IMR-90 (cell line): ENCODE measurements at regions not wholly inside any gene's neighbourhood (a gene's known extent, or its start where the extent isn't known, plus 50 kb on each side); places are given as distances from the start of the nearest gene placed in this dataset.

Experiments used
- ATAC-seq: fragments of 200-7000 bp; cut with Tn5 transposase; 2 replicates; pipeline ENCODE4 v1.9.1; 2020; ENCODE audit warnings: low read depth, mild to moderate bottlenecking, moderate library complexity
- BruUV-seq: library from RNA; stranded (reverse); fragments of 400-500 nt; replicated peaks from 2 replicates; lab custom pipeline; 2021; lab: Mats Ljungman, UMichigan
- CTCF ChIA-PET: fragments of 300-600 bp; formaldehyde crosslinking; extraction: SDS; loops from one replicate; lab custom pipeline; 2021; ENCODE audit warnings: antibody characterized with exemption; lab: Yijun Ruan, JAX
- POLR2A ChIA-PET: fragments of 300-600 bp; sonication (Branson Sonifier 250); formaldehyde crosslinking; loops from one replicate; lab custom pipeline; 2022; ENCODE audit warnings: antibody characterized with exemption; ENCODE audit not compliant: unreplicated experiment; lab: Charles Lee
- DNase-seq: peaks from one replicate; pipeline ENCODE4 v3.0.0; 2013
- H2AFZ ChIP-seq: replicated peaks from 2 replicates; pipeline ENCODE3; 2013; ENCODE audit warnings: low read length, mild to moderate bottlenecking; ENCODE audit not compliant: poor library complexity
- H2AK5ac ChIP-seq: 2 replicates; pipeline ENCODE4 v1.6.1; 2013; ENCODE audit warnings: low read depth, low read length, inconsistent platforms
- H2AK9ac ChIP-seq: replicated peaks from 2 replicates; pipeline ENCODE3; 2013; ENCODE audit warnings: mild to moderate bottlenecking, low read depth, low read length, moderate library complexity; ENCODE audit not compliant: poor library complexity
- H2BK120ac ChIP-seq: 2 replicates; pipeline ENCODE4 v1.6.1; 2013; ENCODE audit warnings: low read depth, low read length, inconsistent platforms
- H2BK15ac ChIP-seq: 3 replicates; pipeline ENCODE4 v1.6.1; 2013; ENCODE audit warnings: low read depth, low read length, inconsistent platforms
- H2BK20ac ChIP-seq: 2 replicates; pipeline ENCODE4 v1.6.1; 2013; ENCODE audit warnings: low read depth, mild to moderate bottlenecking, inconsistent platforms, low read length, moderate library complexity
- H2BK5ac ChIP-seq: 2 replicates; pipeline ENCODE4 v1.6.1; 2013; ENCODE audit warnings: mild to moderate bottlenecking, low read depth, low read length, inconsistent platforms; ENCODE audit not compliant: poor library complexity, severe bottlenecking
- H3K14ac ChIP-seq: replicated peaks from 2 replicates; pipeline ENCODE4 v1.6.1; 2013; ENCODE audit warnings: low read depth, low read length, inconsistent platforms
- H3K18ac ChIP-seq: 2 replicates; pipeline ENCODE4 v1.6.1; 2013; ENCODE audit warnings: low read depth, low read length, control low read depth
- H3K23ac ChIP-seq: 2 replicates; pipeline ENCODE4 v1.6.1; 2013; ENCODE audit warnings: low read depth, low read length, inconsistent platforms
- H3K27ac ChIP-seq: 2 replicates; pipeline ENCODE4 v1.5.1; 2013; ENCODE audit warnings: mild to moderate bottlenecking, control low read depth, low read length; ENCODE audit not compliant: insufficient read depth
- H3K27me3 ChIP-seq: 2 replicates; pipeline ENCODE4 v1.6.1; 2013; ENCODE audit warnings: low read length; ENCODE audit not compliant: control insufficient read depth, insufficient read depth
- H3K36me3 ChIP-seq: 2 replicates; pipeline ENCODE4 v1.6.1; 2013; ENCODE audit warnings: low read length, mixed read lengths; ENCODE audit not compliant: control insufficient read depth, insufficient read depth
- H3K4ac ChIP-seq: 2 replicates; pipeline ENCODE4 v1.6.1; 2013; ENCODE audit warnings: low read depth, low read length, inconsistent platforms
- H3K4me1 ChIP-seq: 2 replicates; pipeline ENCODE4 v1.6.1; 2013; ENCODE audit warnings: low read length, mixed read lengths; ENCODE audit not compliant: control insufficient read depth, insufficient read depth
- H3K4me2 ChIP-seq: 2 replicates; pipeline ENCODE4 v1.6.1; 2013; ENCODE audit warnings: low read depth, mild to moderate bottlenecking, control low read depth, low read length, moderate library complexity
- H3K4me3 ChIP-seq: 2 replicates; pipeline ENCODE4 v1.5.1; 2013; ENCODE audit warnings: low read depth, mild to moderate bottlenecking, control low read depth, low read length, moderate library complexity; ENCODE audit not compliant: insufficient read depth
- H3K56ac ChIP-seq: 2 replicates; pipeline ENCODE4 v1.6.1; 2013; ENCODE audit warnings: low read length, inconsistent platforms; ENCODE audit not compliant: insufficient read depth; ENCODE audit errors: extremely low read depth
- H3K79me1 ChIP-seq, 2 experiments: 2 replicates each; pipeline ENCODE4 v1.6.1; 2013; ENCODE audit warnings: low read length in 2 of 2, inconsistent platforms in 1 of 2, low read depth in 1 of 2
- H3K9ac ChIP-seq: 2 replicates; pipeline ENCODE4 v1.6.1; 2013; ENCODE audit warnings: low read depth, low read length, control low read depth
- H3K9me1 ChIP-seq: 2 replicates; pipeline ENCODE4 v1.6.1; 2013; ENCODE audit warnings: low read length, inconsistent platforms; ENCODE audit not compliant: insufficient read depth
- H3K9me3 ChIP-seq: 2 replicates; pipeline ENCODE4 v1.6.1; 2013; ENCODE audit warnings: low read length; ENCODE audit not compliant: control insufficient read depth, insufficient read depth
- H4K20me1 ChIP-seq: 2 replicates; pipeline ENCODE4 v1.6.1; 2013; ENCODE audit warnings: low read length, inconsistent platforms; ENCODE audit not compliant: insufficient read depth
- H4K5ac ChIP-seq: 2 replicates; pipeline ENCODE4 v1.6.1; 2013; ENCODE audit warnings: mild to moderate bottlenecking, low read depth, low read length, control low read depth
- H4K8ac ChIP-seq, 2 experiments: 2 replicates each; pipeline ENCODE4 v1.6.1; 2013; ENCODE audit warnings: low read depth in 2 of 2, low read length in 2 of 2, control low read depth in 1 of 2, inconsistent platforms in 1 of 2
- H4K91ac ChIP-seq: 2 replicates; pipeline ENCODE4 v1.6.1; 2013; ENCODE audit warnings: low read depth, low read length, inconsistent platforms; ENCODE audit not compliant: insufficient read depth
- CEBPB ChIP-seq: IDR thresholded peaks from 2 replicates; pipeline ENCODE4 v1.6.1; 2012; ENCODE audit warnings: low read depth, low read length, improper control_type of control experiment
- FOS ChIP-seq: fragments of 150-350 bp; IDR thresholded peaks from 2 replicates; pipeline ENCODE4 v1.6.1; 2016; ENCODE audit warnings: low read depth, low read length
- MAZ ChIP-seq: IDR thresholded peaks from 2 replicates; pipeline ENCODE4 v1.6.1; 2012; ENCODE audit warnings: low read depth, mild to moderate bottlenecking, low read length, improper control_type of control experiment, moderate library complexity, borderline replicate concordance
- MXI1 ChIP-seq: IDR thresholded peaks from 2 replicates; pipeline ENCODE4 v1.6.1; 2012; ENCODE audit warnings: low read depth, mild to moderate bottlenecking, low read length, moderate library complexity, borderline replicate concordance
- NFE2L2 ChIP-seq: fragments of 150-350 bp; IDR thresholded peaks from 2 replicates; pipeline ENCODE4 v1.6.1; 2016; ENCODE audit warnings: low read depth, mild to moderate bottlenecking, low read length
- RCOR1 ChIP-seq: IDR thresholded peaks from 2 replicates; pipeline ENCODE4 v1.6.1; 2012; ENCODE audit warnings: mild to moderate bottlenecking, low read length, improper control_type of control experiment; ENCODE audit not compliant: insufficient replicate concordance
- SMC3 ChIP-seq: fragments of 150-350 bp; IDR thresholded peaks from 2 replicates; pipeline ENCODE4 v1.6.1; 2016; ENCODE audit warnings: low read depth, mild to moderate bottlenecking, antibody characterized with exemption, low read length, moderate library complexity
- WGBS, 2 experiments: methylation state at CpG; one replicate each; pipeline versions ENCODE4 v1.1.5 to v1.1.7; 2013; ENCODE audit warnings: missing lambda C conversion rate in 2 of 2; ENCODE audit not compliant: insufficient read length in 1 of 2; ENCODE audit errors: extremely low coverage in 2 of 2; 5-methylcytosine and 5-hydroxymethylcytosine counted together
- dilution Hi-C: fragments of 300-500 bp; cut with HindIII; formaldehyde crosslinking; loops from one replicate; pipeline ENCODE4 v1.14.3; 2018; ENCODE audit warnings: low sequenced_read_pairs; ENCODE audit not compliant: unreplicated experiment
- in situ Hi-C: fragments of 300-500 bp; cut with MboI; formaldehyde crosslinking; loops from 3 replicates; pipeline ENCODE4 v1.14.3; 2019; ENCODE audit warnings: low sequenced_read_pairs, inconsistent platforms, mixed read lengths
- intact Hi-C: fragments of 100-400 bp; cut with micrococcal nuclease; formaldehyde crosslinking; loops from 2 replicates; pipeline ENCODE4 v1.10.0; 2022

DNA sequence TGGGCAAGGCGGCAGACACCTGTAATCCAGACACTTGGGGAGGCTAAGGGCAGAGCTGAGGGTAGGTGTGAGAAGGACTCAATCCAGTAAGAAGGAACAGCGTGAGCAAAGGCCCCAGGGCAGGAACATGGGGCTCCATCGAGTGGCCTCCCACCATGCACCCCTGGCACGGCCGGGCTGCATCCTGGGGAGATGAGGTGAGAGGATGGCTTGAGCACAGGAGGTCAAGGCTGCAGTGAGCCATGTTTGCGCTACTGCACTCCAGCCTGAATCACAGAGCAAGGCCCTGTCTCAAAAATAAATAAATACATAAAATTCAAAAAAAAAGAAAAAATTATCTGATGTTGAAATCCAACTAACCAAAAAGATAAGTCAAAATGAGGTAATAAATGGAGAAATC is 58.5 kb downstream of the ARL6IP4 start:
- H2AK9ac ChIP-seq: no peak overlapping the region
- H2BK20ac ChIP-seq: no peak overlapping the region
- no peak overlapping the region for H3K56ac ChIP-seq
- no peak overlapping the region for H3K27ac ChIP-seq
- H4K5ac ChIP-seq: no peak overlapping the region
- DNase-seq (no peak), ATAC-seq (no peak)
- ChIA-PET POLR2A (no interaction called here), CTCF (no interaction called here)
- H2BK120ac ChIP-seq: no peak overlapping the region
- no peak overlapping the region for H4K8ac ChIP-seq
- H3K27me3 ChIP-seq: no peaks in the 10 kb centered on the region
- no TSS peak for BruUV-seq
- H3K4me3 ChIP-seq: no peak overlapping the region
- in situ Hi-C loops: no loop called here
- H3K79me1 ChIP-seq: peaks cover 6 to 30% of the 10 kb centered on the region in 2 experiments; a peak in 3 of 4 replicates
- no peak overlapping the region for H2BK15ac ChIP-seq
- H2BK5ac ChIP-seq: no peak overlapping the region
- no peak overlapping the region for H3K4me2 ChIP-seq
- H2AFZ ChIP-seq: no peak overlapping the region
- H3K36me3 ChIP-seq: peaks cover under 1% of the 10 kb centered on the region; the same call in 1 of the 2 replicates
- H3K9me3 ChIP-seq: no peaks in the 10 kb centered on the region
- dilution Hi-C loops: no loop called here
- TF ChIP-seq FOS (no peak), MAZ (no peak), MXI1 (no peak), NFE2L2 (no peak), RCOR1 (no peak), SMC3 (no peak), CEBPB (no peak)
- no peak overlapping the region for H3K4ac ChIP-seq
- 86% methylated on average over 1 of the region's 6 CpGs; no CpG with 5 or more reads in 1 of the 2 experiments for WGBS, 2 experiments
- no peak overlapping the region for H3K9ac ChIP-seq
- intact Hi-C loops: no loop called here
- H2AK5ac ChIP-seq: no peak overlapping the region
- H4K91ac ChIP-seq: no peak overlapping the region
- H3K4me1 ChIP-seq: peaks cover 26% of the 10 kb centered on the region
- no peak overlapping the region for H3K18ac ChIP-seq
- H3K14ac ChIP-seq: no peak overlapping the region
- no peak overlapping the region for H3K23ac ChIP-seq
- peaks cover 25% of the 10 kb centered on the region for H3K9me1 ChIP-seq
- 0 out of 2 replicates have a peak, but pooled peaks cover 5% of the 10 kb centered on the region for H4K20me1 ChIP-seq
